GM12872 (cell line): ENCODE measurements at regions not wholly inside any gene's neighbourhood (a gene's known extent, or its start where the extent isn't known, plus 50 kb on each side); places are given as distances from the start of the nearest gene placed in this dataset.

Experiments used
- TF ChIP-seq, protein P1 (sequence below): IDR thresholded peaks from 3 replicates; pipeline ENCODE4 v1.5.1; 2011; ENCODE audit warnings: low read depth, mild to moderate bottlenecking, low read length, moderate library complexity; ENCODE audit not compliant: insufficient read depth

DNA sequence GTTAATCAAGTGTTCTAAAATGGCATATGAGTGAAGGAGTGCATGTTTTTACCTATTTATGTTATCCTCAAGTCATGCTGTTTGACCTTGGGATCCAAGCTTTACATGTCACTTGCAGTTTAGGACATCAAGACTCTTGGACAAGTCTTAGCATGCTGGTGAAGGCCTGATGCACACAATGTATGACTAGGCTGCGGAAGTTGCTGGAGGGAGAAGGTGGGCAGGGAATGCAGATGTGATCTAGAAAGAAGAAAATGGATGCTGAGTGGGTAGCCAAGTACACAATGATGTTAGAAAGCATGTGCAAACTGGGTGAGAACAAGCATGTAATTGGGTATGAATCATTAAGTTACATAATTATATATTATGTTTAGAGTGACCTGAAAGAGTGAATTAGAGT lies 301.8 kb downstream of the BRINP2 start:
- TF ChIP-seq, protein P1, sequence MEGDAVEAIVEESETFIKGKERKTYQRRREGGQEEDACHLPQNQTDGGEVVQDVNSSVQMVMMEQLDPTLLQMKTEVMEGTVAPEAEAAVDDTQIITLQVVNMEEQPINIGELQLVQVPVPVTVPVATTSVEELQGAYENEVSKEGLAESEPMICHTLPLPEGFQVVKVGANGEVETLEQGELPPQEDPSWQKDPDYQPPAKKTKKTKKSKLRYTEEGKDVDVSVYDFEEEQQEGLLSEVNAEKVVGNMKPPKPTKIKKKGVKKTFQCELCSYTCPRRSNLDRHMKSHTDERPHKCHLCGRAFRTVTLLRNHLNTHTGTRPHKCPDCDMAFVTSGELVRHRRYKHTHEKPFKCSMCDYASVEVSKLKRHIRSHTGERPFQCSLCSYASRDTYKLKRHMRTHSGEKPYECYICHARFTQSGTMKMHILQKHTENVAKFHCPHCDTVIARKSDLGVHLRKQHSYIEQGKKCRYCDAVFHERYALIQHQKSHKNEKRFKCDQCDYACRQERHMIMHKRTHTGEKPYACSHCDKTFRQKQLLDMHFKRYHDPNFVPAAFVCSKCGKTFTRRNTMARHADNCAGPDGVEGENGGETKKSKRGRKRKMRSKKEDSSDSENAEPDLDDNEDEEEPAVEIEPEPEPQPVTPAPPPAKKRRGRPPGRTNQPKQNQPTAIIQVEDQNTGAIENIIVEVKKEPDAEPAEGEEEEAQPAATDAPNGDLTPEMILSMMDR, result no peak

DNA sequence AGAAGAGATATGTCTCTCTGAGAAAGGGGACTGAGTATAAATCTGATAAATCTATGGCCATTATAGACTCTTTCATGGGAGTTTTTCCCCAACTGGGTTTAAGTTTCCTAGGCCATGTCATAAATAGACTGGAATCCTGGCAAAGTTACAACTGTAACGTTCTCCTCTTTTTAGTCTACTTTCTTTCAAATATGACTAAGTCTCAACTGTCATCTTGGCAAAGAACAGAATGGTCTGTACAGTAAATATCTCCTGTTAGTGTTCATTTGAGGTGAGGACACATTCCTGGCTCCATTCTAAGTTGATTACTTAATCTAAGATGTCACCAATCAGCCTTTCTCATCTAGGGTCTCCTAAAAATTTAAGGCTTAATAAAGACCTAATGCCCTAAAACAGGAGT lies 300.5 kb downstream of the BRINP2 start:
- TF ChIP-seq, protein P1, result no peak

DNA sequence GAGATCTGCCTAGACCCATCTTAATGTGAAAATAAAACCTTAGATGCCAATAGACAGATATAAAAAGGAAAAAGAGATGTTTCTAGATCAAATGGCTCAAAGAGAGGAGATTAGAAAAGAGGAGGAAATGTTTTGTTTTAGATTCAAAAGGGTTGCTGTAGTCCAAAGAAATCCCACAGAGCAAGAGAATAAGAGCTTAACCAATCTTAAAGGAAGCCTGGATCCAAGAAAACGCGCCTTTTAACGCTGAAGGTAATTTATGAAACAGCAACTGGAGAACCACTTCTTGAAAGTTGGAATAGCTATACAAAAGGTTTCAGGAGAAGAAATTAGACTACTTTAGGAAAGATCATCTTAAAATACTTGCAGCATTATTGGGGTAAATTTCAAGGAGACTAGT lies 298.8 kb downstream of the BRINP2 start:
- TF ChIP-seq, protein P1, result no peak

DNA sequence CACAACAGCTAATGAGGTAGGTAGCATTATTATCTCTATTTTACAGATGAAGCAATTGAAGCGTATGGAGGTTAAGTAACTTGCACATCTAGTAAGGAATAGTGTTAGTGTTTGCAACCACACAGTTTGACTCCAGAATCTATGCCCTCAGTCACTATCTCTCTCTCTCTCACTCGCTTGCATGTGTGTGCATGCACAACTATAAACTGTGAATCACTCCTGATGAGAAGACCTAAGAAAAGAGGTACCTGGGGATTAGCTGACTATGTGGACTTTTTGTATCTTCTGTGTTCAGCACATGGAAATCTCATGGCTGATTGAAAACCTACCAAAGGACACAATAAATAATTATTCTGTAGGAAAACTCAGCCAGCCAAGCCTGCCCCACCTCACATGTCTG lies 295.5 kb downstream of the BRINP2 start:
- TF ChIP-seq, protein P1, result no peak

DNA sequence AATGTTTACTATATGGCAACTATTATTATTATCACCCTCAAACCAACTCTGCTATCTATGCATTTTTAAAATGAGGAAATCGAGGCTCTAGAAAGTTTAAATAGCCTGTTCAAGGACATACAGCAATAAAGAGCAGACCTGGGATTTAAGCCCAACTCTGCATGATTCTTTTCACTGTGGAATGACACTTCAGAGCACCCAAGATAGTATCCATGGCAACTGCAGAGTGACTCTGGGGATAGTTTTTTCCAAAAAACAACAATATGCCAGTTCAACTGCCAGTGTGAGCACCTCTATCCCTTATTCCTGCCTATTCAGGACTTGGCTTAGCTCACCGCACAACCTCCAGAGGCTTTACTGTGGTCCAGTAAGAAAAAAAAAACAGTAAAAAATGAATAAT lies 293.9 kb downstream of the BRINP2 start:
- TF ChIP-seq, protein P1, result no peak

- TF ChIP-seq, protein P1, result no peak
Observed at GRCh38 chr1:177451191-177451590, 280.4 kb downstream of the BRINP2 start.

DNA sequence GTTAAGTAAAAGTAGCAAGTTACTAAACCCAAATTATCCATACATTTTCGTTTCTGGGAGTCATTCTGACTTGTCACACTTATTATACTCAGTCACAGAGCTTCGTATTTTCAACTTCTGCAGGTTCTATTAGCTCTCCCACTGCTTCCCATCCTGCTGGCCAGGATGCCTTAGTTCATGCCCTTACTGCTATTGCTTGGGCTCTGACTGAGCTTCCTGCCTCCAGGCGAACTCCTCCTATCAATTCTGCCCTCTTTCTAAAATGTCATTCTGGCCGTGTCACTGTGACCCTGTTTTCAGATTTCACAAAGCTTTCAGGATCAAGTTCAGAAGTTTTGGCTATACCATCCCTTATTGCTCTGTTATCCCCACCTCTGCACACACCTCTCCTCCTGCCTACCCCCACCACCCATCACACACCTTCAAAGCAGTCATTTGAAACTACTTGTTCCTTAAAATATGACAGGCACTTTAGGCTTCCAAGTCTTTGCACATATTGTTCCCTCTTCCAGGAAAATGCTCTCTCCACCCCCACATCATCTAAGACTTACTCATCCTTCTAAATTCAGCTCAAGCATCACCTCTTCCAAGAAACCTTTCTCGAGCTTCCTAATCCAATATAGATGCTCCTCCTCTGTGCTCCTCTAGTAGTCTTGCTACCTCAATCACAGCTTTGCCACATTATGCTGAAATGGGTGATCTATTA lies 278.0 kb downstream of the BRINP2 start:
- TF ChIP-seq, protein P1, result no peak
